HG03064 (cell line): ENCODE measurements at regions not wholly inside any gene's neighbourhood (a gene's known extent, or its start where the extent isn't known, plus 50 kb on each side); places are given as distances from the start of the nearest gene placed in this dataset.
"Not testable (repeated sequence)": the region's sequence is repeated elsewhere in the genome, so short reads cannot be mapped to it uniquely, and the experiment has no call there.

Experiments used
- ATAC-seq: cut with Tn5 transposase; IDR thresholded peaks from one replicate; pipeline ENCODE4 v1.9.1; 2021; ENCODE audit warnings: low read depth; ENCODE audit not compliant: unreplicated experiment

GRCh38 chr1:234962340-234962989 lies 166.2 kb downstream of the TOMM20 start:
- ATAC-seq = peak; percentile 33

GRCh38 chr1:234961456-234962339 lies 166.9 kb downstream of the TOMM20 start:
- ATAC-seq = peak; percentile 20

- no peak for ATAC-seq
Measured at GRCh38 chr1:234960722-234961455, 167.7 kb downstream of the TOMM20 start.

GRCh38 chr1:234958706-234959657 lies 169.7 kb downstream of the TOMM20 start:
- ATAC-seq = no peak

- no peak for ATAC-seq
Measured at GRCh38 chr1:234958066-234958705, 170.5 kb downstream of the TOMM20 start.

GRCh38 chr1:234957330-234958065 lies 171.1 kb downstream of the TOMM20 start:
- no peak for ATAC-seq

GRCh38 chr1:234956821-234957329 lies 171.8 kb downstream of the TOMM20 start:
- no peak for ATAC-seq

- no peak for ATAC-seq
Measured at GRCh38 chr1:234955107-234955731, 173.4 kb downstream of the TOMM20 start.

- ATAC-seq = no peak
Measured at GRCh38 chr1:234954613-234955012, 174.0 kb downstream of the TOMM20 start.

GRCh38 chr1:234953655-234954405 lies 174.8 kb downstream of the TOMM20 start:
- no peak for ATAC-seq

- ATAC-seq = no peak
Measured at GRCh38 chr1:234950598-234950997, 178.0 kb downstream of the TOMM20 start.

- not testable (repeated sequence) for ATAC-seq
Measured at GRCh38 chr1:234949528-234949927, 179.1 kb downstream of the TOMM20 start.

GRCh38 chr1:234944439-234945344 lies 183.9 kb downstream of the TOMM20 start:
- ATAC-seq = no peak

GRCh38 chr1:234943836-234944402 lies 184.7 kb downstream of the TOMM20 start:
- ATAC-seq = no peak

- no peak for ATAC-seq
Measured at GRCh38 chr1:234942879-234943506, 185.6 kb downstream of the TOMM20 start.

GRCh38 chr1:234942012-234942332 lies 186.7 kb downstream of the TOMM20 start:
- no peak for ATAC-seq
